Bone marrow (tissue), 2 donors: ENCODE measurements at regions not wholly inside any gene's neighbourhood (a gene's known extent, or its start where the extent isn't known, plus 50 kb on each side); places are given as distances from the start of the nearest gene placed in this dataset.
"Not testable (repeated sequence)": the region's sequence is repeated elsewhere in the genome, so short reads cannot be mapped to it uniquely, and the experiment has no call there.

Experiments
- DNase-seq, 2 donors: peaks; one replicate each; lab custom pipeline; 2025; lab: John Stamatoyannopoulos, UW

DNA sequence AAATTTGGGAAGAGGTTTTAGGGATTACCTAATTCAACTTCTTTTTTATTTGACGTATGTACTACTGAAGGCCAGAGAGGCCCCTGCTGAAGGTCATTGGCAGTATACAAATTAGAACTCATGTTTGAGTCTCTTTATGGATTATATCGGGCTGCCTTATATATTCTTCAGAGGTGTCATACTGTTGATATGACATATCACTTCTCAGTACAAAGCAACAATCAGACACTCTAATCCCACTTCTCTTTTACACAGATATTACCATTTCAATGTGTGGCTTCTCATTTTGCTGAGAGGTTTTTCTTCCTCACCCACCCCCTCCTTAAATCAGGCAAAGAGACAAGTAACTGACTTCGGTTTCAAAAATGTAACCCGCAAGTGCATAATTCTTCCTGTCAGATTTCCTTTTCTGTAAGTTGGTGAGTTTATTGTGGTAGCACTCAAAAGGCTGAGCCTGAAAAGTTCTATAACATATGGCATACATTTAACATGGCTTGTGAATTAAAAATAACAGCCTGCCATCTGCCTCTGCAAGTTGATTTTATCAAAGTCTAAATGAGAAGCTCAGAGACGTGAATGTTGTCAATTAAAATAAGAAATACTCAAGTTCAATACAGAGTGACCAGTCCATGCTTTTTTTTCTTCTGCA is 163.6 kb upstream of the RORB start:
- DNase-seq, result peak in 1 of 2 donors; percentile 58

DNA sequence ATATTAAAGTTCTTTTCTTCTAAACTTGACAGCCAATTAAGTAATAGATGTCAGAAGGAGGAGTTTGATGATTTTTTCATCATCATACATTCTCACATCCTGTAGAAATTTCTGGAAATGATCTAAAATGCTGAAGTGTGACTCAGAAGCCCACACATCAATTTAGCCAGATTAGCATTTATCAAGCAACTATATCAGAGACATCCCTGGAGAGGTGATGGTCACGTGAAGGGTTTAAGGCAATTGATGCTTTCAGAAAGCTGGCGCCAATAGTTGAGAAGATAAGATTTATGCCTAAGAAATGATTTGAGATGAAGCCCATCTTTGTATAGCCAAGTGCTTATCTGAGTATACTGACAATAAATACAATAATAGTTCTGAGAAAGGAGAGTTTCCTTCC is 162.9 kb upstream of the RORB start:
- DNase-seq, result no peak

DNA sequence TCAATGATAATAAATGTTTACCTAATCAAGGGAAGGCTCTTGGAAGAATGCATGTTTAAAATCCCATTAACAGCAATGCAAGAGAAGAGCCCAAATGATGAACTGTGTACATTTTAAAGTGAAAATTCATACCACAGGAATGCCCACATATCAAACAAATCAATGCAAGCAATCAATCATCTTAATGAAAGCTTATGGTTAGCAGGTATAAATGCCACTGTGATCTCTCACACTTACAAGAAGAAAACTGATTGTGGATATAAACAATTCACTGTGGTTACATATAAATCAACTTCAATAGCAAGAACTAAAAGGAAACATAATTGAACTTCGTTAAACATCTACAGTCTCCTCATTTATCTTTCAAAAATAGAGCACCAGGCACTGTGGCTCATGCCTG is 161.0 kb upstream of the RORB start:
- DNase-seq, result no peak

DNA sequence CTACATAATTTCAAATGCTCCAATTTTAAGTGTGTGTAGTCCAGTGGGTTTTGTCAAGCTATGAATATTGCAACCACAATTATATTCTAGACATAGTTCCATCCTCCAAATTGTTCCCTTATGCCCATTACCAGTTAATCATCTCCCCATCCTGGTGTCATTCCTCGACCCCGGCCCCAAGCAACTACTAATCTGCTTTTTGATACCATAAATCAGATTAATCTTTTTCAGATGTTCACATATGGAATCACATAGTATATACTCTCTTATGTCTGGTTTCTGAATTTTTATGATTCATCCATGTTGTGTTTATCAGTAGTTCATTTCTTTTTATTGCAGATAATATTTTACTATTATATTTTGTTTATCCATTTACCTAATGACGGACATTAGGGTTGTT is 148.4 kb upstream of the RORB start:
- no peak for DNase-seq

DNA sequence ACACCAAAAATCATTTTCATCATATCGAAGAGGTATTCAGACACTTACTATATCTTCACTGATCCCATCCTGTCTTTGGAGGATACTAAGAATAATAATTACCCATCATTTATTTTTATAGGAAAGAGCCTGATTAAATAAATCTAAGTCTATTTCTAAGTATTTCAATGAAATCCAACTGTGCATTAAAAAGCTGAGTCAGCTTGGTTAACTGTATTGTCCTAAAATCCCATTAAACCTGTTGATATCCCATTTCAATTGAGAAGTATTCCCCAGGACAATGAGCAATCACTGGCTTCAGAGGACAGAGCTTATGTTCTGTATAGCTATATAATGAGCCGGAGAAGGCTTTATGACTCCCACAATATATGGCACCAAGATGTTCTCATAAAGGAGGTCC is 142.0 kb upstream of the RORB start:
- no peak for DNase-seq

DNA sequence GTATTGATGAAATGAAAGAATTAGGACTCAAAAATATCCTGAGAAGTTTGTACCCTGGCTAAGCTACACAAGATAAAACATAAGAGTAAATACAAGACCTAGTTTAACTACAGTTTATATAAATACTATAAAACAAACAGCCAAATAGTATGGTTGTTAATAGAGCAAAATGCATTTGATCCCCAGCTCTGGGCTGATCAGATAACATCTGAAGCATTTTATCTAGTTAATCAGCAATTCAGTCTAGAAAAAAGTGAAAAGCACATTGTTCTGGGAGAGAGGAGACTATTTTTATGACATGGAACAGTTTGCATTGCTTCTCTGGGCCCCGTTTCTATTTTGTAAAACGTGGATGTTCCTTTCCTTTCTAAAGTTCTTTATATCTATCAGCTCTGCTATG is 139.6 kb upstream of the RORB start:
- no peak for DNase-seq

DNA sequence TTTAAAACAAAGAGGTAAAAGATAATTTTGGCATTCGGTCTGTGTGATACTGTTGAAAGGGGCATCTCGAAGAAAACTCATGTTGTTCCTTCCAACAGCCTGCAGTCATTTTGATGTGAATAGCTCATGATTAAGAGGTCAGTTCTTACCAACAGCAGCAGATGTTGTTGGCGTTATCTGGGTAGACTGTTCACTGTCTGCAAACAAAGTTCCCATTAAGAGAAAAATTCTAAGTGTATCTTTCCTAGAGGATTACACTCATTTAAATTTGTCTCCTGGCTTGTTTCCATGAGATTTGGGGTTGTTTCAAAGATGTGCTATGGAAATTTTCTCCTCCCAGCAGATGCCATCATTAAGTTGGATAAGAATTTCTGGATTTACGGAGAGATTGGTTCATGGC is 138.2 kb upstream of the RORB start:
- no peak for DNase-seq

DNA sequence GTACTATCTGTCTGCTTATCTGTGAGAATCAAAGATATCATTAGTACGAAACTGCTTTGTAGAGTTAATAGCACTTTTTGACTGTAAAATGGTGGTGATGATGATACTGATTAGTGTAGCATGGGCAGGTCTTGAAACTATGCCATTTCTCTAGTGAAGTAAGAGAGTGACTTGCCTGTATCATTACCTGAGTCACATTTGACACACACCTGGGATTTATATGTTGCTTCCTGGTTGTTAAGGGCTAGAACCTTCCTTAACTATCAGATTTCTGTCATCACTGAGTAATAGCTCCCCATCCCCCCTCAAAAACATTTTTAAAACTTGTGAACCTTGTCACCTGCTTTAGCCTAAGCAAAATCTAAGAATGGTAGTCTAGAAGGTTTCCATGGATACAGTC is 135.6 kb upstream of the RORB start:
- no peak for DNase-seq

DNA sequence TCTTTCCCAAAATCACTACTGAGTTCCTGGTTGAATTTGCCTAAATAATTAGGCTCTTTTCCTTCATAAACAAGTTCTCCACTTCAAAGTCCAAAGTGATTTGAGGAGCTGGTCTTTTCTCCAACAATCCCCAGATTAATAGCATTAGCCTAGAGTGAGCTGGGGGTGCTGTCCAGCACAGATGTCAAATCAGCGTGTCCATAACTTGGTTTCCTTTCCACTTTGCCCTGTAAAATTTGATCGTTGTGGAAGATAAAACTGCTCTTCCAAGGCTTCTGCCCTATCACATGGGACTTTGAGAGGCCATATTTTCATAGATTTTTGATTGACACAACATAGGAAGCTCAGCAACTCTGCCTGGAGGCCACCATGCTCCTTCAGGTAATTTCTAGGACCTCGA is 134.7 kb upstream of the RORB start:
- no peak for DNase-seq

DNA sequence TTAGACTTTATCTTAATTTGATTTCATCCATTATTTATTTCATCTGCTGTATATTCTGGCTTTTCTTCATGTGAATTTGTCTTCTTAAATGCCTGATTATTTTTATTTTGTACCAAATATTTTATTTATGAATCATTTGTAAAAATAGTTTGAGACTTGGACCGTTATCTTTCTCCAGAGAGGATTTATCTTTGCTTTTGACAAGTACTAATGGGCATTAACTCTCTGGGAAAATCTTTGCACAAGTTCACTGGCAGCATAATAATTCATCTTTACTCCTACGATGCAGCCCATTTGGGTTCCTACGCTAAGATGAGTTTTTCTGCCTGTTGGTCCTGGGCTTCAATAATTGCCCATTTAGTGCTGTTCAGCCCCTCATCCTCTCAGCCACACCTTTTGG is 131.0 kb upstream of the RORB start:
- DNase-seq, result no peak

DNA sequence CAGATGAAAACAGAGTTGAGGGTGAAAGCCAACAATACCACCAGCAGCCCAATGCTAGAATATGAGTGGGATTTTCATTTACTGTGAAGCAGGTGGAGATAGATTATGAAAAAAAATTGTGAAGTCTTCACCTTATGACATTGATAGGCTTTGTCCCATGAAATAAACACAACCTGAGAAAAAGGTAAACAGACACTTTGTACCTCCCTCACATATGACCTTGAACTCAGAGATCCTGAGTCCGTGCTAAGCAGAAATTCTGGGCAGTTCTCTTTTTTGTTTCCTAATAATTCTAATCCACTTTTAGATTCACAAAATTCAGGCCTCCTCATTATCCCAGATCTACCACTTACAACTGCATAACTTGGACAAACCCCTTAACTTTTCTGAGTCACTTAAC is 127.3 kb upstream of the RORB start:
- no peak for DNase-seq

DNA sequence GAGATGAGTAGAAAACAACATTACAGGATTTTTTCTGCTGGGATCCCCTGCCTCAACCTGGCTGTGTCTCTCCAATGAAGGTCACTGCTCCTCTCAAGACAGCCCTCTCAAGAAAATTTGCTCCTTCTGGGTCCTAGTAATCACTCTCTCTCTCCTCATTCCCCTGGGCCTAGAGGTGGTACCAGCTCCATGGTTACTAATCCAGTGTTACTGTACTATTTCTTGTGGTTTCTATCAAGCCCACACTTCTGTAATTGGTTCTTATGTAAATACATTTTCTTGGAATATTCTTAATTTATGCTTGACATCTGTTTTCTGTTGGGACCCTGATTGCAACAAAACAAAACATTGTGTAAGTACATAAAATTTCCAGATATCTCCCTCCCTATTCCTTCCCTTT is 123.8 kb upstream of the RORB start:
- no peak for DNase-seq

DNA sequence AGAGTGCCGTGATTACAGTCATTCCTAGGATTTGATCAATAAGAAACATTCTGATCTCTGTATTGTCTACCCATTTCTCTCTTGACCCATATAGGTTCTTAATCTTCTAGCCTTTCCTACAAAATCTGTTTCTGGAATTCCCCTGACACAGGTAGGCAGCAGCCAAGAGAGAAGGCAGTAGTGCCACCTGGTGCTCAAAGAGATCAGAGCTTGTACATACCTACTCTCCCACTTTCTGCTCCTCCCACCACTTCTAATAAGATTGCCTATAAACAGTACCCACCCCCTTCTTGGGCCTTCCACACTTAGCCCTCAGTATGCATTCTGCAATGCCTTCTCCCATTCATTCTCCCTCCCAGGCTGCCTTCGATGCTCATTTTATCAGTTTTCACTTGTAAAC is 117.4 kb upstream of the RORB start:
- no peak for DNase-seq

DNA sequence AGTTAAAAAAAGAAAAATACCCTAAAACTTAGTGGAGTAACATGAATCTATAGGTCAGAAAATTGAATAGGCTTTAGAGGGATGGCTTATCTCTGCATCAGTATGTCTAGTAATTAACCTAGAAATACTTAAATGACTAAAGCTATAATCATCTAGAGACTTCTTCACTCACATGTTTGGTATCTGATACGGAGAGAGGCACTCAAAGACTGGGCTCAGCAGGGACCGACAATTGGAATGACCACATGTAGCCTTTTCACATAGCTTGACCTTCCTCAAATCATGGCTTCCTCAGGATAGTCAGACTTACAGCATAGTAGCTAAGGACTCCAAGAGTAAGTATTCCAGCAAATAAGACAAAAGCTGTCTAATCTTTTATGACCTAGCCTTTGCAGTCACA is 105.3 kb upstream of the RORB start:
- no peak for DNase-seq

DNA sequence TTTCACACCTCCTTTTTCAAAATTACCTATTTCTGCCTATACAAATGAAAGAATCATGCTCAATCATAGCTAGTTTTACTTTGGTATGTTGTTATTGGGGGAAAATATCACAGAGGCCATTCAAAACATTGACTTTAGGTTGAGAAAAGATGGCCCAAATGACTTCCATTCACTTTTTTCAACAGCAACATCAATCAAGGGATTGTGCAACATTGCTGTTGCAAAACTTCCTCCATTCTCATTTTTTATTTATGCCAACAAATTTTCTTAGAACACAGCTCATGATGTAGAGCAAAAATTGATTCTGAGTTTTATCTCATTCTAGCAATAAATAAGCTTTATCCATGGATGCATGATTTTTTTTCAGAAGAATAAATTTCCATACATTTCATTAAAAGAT is 93.6 kb upstream of the RORB start:
- DNase-seq, result no peak

DNA sequence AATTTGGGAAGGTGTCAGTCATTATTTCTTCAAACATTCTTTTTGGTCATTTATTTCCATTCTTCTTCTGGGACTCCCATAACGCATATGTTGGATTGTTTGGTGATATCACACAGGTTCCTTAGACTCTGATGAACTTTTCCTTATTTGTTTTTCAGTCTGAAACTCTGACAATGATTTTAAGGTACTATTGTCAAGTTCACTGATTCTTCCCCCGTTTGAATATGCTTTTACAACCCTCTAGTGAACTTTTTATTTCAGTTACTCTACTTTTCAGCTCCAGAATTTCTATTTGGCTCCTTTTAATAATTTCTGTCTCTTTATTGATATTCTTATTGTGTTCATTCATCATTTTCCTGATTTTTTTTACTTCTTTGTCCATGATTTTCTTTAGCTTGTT is 92.5 kb upstream of the RORB start:
- DNase-seq, result no peak

DNA sequence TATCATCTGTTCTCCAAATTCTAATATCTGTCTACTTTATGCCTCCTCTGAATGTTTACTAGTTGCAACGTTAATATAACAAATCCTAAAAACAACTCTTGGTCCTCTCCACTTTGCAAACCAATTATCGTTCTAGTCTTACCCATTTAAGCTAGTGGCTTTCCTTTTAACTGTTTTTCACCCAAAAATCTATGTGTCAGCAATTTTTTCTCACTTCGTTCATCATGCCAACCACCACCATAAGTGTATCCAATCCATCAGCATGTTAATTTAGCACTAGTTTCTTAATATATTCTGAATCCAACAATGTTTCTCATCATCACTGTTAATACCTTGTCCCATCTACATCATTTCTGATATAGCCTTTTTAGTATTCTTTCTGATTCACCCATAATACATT is 90.0 kb upstream of the RORB start:
- no peak for DNase-seq

DNA sequence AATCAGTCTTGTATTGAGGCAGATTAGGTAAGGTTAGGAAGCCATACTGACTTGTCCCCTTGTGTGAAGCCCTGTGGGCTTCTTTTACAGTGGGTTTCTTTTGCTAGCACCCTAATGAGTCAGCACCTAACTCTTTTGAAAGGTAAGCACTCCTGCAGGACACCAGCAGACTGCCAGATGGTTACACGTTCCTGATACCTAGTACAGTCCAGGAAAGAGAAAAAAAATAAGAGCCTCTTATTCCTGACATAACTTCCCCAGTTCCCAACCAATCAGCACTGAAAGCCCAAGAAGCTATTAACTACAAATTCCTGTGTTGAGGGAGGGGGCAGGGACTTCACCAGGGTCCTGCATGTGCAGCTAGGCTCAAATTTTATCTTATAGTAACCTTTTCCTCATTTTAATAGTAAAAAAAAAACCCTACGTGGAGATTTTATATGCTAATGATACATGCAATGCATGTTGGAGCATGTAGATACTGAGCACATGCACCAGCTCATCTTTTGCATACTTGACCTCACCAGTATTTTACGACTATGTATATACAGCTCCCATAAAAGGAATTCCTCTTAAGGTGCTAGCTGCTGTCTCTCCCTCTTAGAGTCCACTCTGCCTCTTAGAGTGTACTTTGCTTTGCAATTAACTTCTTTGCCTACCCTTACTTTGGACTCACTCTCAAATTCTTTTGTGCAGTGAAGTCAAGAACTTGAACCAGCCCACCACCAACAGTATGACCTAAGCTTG is 84.7 kb upstream of the RORB start:
- no peak for DNase-seq

DNA sequence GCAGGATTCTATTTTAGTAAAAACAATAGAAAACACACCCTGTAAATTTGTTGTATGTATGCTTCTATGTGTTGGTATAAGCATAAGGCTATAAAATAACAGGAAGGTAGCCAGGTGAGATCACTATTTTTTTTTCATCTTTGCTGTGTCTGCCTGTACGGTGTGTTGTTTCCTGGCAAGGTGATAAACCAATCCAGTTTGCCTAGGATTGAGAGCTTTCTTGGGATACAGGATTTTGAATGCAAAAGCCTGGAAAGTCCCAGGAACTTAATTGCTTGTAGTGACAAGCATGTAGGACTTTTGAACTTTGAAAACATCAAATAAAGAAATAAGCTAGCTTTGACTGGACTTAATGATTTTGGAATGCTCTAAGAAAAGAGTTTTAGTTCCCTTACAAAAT is 83.3 kb upstream of the RORB start:
- DNase-seq, result no peak

DNA sequence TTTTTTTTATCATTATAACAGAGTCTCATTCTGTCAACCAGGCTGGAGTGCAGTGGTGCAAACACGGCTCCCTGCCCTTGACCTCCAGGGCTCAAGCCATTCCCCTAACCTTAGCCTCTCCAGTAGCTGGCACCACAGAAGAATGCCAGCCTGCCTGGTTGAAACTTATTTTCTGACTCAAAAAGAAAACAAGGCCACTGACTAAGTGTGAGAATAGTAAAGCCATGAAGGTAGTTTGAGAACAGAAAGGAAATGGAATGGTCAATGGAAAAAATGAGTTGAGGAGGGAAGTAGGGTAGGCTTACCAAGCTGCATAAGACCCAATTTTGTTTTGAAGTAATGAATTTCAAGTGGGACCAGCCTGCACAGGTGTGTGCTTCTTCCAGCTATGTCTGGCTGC is 82.8 kb upstream of the RORB start:
- DNase-seq, result no peak

DNA sequence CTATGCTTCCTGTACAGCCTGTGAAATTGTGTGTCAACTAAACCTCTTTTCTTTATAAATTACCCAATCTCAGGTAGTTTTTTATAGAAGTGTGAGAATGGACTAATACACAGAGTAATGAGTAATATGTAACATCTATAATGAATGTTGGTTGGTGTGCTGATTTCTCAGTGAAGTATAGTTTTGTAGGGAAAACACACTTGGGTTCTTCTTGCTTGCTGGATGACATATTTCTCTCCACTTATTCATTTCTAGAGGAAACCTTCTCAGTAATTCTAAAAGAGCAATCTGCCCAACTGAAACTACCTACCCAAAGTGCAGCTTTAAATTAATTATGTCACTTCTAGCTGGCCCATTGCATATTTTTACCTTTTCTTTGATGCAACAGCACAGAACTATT is 81.1 kb upstream of the RORB start:
- no peak for DNase-seq

DNA sequence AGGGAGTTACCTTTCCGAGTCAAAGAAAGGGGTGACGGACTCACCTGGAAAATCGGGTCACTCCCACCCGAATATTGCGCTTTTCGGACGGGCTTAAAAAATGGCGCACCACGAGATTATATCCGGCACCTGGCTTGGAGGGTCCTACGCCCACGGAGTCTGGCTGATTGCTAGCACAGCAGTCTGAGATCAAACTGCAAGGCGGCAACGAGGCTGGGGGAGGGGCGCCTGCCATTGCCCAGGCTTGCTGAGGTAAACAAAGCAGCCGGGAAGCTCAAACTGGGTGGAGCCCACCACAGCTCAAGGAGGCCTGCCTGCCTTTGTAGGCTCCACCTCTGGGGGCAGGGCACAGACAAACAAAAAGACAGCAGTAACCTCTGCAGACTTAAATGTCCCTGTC is 72.6 kb upstream of the RORB start:
- not testable (repeated sequence) for DNase-seq

DNA sequence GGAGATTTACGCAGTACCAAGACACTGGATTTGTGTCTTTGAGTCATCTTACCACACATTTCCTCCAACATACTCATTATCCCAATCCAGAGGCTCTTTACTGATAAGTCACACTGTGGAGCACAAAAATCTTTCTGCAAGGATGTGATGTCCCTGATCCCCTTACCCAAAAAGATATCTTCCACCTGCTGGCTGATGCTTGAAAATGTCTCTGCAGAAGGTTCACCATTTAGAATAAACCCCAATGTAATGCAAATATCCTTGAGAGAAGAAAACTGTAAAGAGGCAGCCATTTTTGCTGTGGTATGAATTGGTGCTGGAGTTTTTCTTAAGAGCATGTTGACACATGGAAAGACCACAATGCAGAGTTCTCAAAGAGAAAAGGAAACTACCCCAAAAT is 65.7 kb upstream of the RORB start:
- DNase-seq, result no peak

DNA sequence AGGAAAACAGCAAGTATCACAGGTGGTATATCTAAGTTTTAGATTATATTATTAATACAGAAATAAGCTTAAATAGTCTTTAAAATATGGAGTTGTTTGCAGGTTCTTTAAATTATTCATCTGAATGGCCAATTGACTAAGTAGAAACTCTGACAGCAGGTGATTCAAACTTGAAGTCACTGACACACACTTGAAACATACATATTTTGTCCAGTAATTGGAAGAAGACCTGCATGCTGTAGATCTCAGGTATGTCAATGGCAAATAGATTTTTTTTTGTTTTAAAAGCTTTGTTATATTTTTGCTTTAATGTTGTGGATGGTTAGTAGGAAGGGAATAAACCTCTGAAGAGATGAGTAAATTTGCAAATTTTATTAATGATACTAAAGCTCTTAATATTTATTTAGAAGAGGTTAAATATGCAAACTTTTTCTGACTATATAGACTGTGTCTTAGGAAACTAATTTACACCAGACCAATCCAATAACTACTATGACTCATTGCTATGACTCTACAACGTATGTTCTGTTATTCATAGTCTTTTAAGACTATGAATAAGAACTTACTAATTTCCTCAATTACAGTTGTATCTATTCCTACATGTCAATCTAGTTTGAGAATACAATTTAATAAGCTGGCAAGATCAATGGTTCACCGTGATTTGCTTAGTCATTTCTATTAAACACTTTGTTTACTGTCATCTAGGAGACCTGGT is 53.9 kb upstream of the RORB start:
- DNase-seq, result no peak
